SK-N-MC (cell line): ENCODE measurements at regions not wholly inside any gene's neighbourhood (a gene's known extent, or its start where the extent isn't known, plus 50 kb on each side); places are given as distances from the start of the nearest gene placed in this dataset.
"Not testable (repeated sequence)": the region's sequence is repeated elsewhere in the genome, so short reads cannot be mapped to it uniquely, and the experiment has no call there.

ENCODE experiments used
- EZH2 ChIP-seq: fragments of 200-600 bp; sonication (generic); IDR thresholded peaks from one replicate; pipeline ENCODE4 v1.6.1; 2017; ENCODE audit warnings: antibody characterized with exemption
- POLR2AphosphoS5 ChIP-seq: IDR thresholded peaks from 2 replicates; pipeline ENCODE4 v1.6.1; 2012; ENCODE audit warnings: mild to moderate bottlenecking, low read depth, low read length, borderline replicate concordance

DNA sequence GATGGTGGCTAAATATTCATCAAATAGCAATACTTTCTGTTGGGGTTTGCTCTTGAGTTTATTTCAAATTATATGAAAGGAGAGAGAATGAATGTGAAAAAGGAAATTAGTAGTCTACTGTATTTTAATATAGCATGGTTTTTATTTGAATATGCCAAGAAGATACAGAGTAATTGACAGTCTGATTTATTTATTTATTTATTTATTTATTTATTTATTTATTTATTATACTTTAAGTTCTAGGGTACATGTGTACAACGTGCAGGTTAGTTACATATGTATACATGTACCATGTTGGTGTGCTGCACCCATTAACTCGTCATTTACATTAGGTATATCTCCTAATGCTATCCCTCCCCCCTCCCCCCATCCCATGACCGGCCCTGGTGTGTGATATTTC lies 224.2 kb upstream of the ELAVL2 start:
- not testable (repeated sequence) for TF ChIP-seq POLR2AphosphoS5, EZH2
